Chondrocyte (in vitro differentiated cells): ENCODE measurements at regions not wholly inside any gene's neighbourhood (a gene's known extent, or its start where the extent isn't known, plus 50 kb on each side); places are given as distances from the start of the nearest gene placed in this dataset.

ENCODE experiments used
- DNase-seq: peaks from one replicate; pipeline ENCODE4 v3.0.0; 2021; ENCODE audit warnings: mixed read lengths, low spot score
- H3K27ac Mint-ChIP-seq: one replicate; pipeline ENCODE4 v1.8.0; 2021; ENCODE audit warnings: mild to moderate bottlenecking, moderate library complexity, mixed read lengths; ENCODE audit not compliant: unreplicated experiment
- H3K27me3 Mint-ChIP-seq: 2 replicates; pipeline ENCODE4 v1.8.0; 2021; ENCODE audit warnings: low read depth, mixed read lengths
- H3K36me3 Mint-ChIP-seq: 2 replicates; pipeline ENCODE4 v1.8.0; 2021; ENCODE audit warnings: low read depth, mixed read lengths
- H3K4me1 Mint-ChIP-seq: 2 replicates; pipeline ENCODE4 v1.8.0; 2021; ENCODE audit warnings: low read depth, mild to moderate bottlenecking, mixed read lengths
- H3K4me3 Mint-ChIP-seq: one replicate; pipeline ENCODE4 v1.8.0; 2021; ENCODE audit warnings: mild to moderate bottlenecking, moderate library complexity, mixed read lengths; ENCODE audit not compliant: unreplicated experiment
- H3K9me3 Mint-ChIP-seq: 2 replicates; pipeline ENCODE4 v1.8.0; 2021; ENCODE audit warnings: low read depth, mixed read lengths
- TF ChIP-seq, protein P1 (sequence below): fragments of 200-600 bp; sonication (generic); IDR thresholded peaks from 2 replicates; pipeline ENCODE4 v1.5.0; 2021; ENCODE audit warnings: antibody characterized with exemption, mild to moderate bottlenecking, moderate library complexity

DNA sequence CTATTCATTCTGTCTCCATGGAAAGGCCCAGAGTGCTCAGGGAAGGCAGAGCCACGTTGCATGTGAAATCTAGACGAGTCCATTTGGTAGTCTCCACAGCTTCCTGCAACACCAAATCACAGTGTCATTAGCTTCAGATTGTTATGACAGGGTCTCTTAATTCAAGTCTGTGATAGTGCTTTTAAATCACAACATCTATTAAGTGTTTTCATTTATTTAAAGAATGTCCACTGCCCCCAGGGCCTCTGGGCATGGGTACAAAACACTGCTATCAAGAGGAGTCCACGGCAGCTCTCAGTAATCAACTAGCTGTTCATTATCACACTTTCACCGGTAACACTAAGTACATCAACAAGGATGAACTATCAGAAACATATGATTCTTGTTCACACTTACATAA is 455.9 kb upstream of the JARID2 start:
- no peaks in the 10 kb centered on the region for H3K9me3 Mint-ChIP-seq
- H3K4me1 Mint-ChIP-seq = no peaks in the 10 kb centered on the region
- no peak for DNase-seq
- H3K27ac Mint-ChIP-seq = no peak overlapping the region
- no peaks in the 10 kb centered on the region for H3K36me3 Mint-ChIP-seq
- TF ChIP-seq, protein P1, sequence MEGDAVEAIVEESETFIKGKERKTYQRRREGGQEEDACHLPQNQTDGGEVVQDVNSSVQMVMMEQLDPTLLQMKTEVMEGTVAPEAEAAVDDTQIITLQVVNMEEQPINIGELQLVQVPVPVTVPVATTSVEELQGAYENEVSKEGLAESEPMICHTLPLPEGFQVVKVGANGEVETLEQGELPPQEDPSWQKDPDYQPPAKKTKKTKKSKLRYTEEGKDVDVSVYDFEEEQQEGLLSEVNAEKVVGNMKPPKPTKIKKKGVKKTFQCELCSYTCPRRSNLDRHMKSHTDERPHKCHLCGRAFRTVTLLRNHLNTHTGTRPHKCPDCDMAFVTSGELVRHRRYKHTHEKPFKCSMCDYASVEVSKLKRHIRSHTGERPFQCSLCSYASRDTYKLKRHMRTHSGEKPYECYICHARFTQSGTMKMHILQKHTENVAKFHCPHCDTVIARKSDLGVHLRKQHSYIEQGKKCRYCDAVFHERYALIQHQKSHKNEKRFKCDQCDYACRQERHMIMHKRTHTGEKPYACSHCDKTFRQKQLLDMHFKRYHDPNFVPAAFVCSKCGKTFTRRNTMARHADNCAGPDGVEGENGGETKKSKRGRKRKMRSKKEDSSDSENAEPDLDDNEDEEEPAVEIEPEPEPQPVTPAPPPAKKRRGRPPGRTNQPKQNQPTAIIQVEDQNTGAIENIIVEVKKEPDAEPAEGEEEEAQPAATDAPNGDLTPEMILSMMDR = no peak
- H3K4me3 Mint-ChIP-seq = no peak overlapping the region
- no peaks in the 10 kb centered on the region for H3K27me3 Mint-ChIP-seq

DNA sequence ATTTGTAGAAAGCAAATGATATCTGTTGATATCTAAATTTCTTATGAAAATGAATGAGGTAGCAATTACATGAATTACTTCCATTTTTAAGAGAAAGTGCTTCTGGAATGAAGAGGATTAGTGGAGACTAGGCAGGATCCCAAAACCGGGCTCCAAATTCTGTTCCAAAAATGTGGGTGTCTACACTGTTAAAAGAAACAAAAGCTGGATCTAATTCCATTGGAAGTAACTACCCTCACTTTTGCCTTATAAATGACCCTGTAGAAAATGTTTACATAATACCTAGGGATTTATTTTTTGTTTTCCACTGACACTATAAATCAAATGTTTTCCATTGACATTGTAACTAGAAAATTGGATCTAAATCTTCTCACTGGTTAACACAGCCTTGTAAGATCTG is 454.9 kb upstream of the JARID2 start:
- TF ChIP-seq, protein P1 = no peak
- Mint-ChIP-seq H3K27ac (no peak overlapping the region), H3K27me3 (no peaks in the 10 kb centered on the region), H3K4me1 (no peaks in the 10 kb centered on the region), H3K4me3 (no peak overlapping the region), H3K36me3 (no peaks in the 10 kb centered on the region), H3K9me3 (no peaks in the 10 kb centered on the region)
- DNase-seq = no peak

DNA sequence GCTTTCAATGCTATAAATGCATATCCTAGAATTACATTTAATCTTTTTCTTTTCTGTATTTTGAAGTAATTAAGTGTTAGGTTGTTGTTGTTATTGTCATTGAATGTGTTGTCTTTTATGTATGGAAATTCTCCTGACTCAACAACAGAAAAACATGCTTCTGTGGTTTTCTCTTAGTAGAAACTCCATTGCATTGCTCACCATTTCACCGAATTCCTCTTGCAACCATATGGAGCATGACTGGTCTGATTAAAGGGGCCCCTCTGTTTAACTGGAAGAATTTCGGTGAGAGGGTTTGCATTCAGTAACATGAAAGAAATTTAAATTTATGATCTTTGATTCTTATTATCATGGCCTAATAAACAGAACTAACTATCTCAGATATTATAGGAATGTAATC is 454.3 kb upstream of the JARID2 start:
- Mint-ChIP-seq H3K27ac (no peak overlapping the region), H3K36me3 (no peaks in the 10 kb centered on the region)
- DNase-seq = no peak

DNA sequence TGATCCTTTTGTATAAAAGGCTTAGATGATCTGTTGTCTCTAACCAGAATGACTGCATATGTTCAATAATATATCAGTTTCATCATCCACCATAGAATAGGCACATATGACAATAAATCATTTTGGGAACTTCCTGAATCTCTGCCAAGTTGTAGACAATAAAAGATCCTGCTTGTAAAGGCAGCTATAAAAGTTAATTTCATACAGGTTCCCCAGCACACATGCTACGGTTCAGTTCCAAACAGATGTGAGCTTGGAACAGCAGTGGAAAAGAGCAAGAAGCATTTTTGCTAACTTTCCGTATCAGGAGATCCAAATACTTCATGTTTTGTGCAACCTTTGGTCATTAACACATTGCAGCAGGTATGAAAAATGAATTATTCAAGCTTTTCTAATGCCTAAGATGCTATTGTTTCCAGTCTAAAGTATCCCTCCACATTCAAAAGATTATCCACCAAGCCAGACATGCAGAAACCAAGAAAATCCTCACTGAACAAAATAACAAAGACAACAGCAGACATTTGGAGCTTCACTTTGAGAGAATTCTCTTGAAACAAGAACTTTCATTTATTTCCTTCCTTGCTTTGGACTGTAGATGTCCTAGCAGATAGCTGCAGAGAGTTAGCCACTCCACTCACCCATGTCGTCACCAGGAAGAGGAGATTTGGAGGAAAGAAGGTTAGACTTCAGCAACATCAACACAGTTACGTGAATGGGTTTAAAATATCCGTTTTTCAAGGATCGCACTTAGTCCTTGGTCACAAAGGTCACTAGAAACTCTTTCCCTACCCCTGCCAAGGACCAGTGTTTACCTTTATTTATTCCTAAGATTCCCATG is 453.5 kb upstream of the JARID2 start:
- TF ChIP-seq, protein P1 = no peak
- no peak overlapping the region for H3K4me3 Mint-ChIP-seq
- no peak overlapping the region for H3K27ac Mint-ChIP-seq
- no peak for DNase-seq
- no peaks in the 10 kb centered on the region for H3K36me3 Mint-ChIP-seq
- no peaks in the 10 kb centered on the region for H3K9me3 Mint-ChIP-seq
- H3K4me1 Mint-ChIP-seq = peaks cover 6% of the 10 kb centered on the region
- no peaks in the 10 kb centered on the region for H3K27me3 Mint-ChIP-seq

More for the DNA sequence above, 454.3 kb upstream of the JARID2 start:
- H3K4me3 Mint-ChIP-seq = no peak overlapping the region
- TF ChIP-seq, protein P1 = no peak
- no peaks in the 10 kb centered on the region for H3K9me3 Mint-ChIP-seq
- no peaks in the 10 kb centered on the region for H3K4me1 Mint-ChIP-seq
- no peaks in the 10 kb centered on the region for H3K27me3 Mint-ChIP-seq

DNA sequence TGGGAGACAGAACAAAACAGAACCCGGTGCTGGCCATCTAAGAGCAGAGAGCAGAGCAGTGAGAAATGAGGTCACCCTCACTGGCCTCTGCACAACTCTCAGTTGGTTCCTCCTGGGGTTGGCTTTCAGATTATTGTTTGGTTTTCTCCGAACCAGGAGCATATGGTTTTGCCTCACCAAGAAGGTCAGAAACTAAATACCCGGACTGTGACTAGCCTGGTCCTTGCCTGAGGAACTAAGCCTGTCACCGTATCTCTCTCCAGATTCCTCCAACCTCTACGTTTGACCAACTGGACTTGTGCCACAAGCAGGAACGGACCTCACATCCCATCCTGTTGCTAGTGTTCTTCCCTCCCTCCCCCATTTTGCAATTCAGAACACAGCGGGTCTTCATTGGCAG is 450.4 kb upstream of the JARID2 start:
- Mint-ChIP-seq H3K4me1 (peaks cover 12% of the 10 kb centered on the region), H3K4me3 (no peak overlapping the region), H3K27me3 (no peaks in the 10 kb centered on the region), H3K27ac (no peak overlapping the region), H3K36me3 (peaks cover 2% of the 10 kb centered on the region), H3K9me3 (peaks cover 5% of the 10 kb centered on the region)
- TF ChIP-seq, protein P1 = no peak
- DNase-seq = no peak
